ENCODE measurements at regions not wholly inside any gene's neighbourhood (a gene's known extent, or its start where the extent isn't known, plus 50 kb on each side); places are given as distances from the start of the nearest gene placed in this dataset.

DNA sequence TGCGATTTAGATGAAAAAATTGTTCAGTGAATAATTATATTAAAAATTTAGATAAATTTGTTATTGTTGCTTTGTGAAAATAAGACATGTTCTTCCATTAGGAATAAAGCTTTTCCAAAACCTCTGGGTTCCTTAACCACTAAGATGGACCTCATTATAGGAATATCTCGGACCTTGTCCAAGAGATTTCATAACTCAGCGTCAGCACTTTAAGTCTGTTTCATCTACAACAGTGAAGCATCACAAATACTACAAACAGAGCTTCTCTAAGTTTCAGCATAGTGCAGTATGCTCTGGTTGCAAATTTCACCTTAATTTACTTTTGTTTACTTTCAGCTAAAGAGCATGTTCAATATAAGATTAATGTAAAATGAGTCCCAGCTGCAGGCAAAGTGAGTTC, 150.3 kb downstream of the UBE2E3 start:
- no peak for TF ChIP-seq POLR2A (IDR thresholded peaks at IDR 0.05)
- TF ChIP-seq CTCF (IDR thresholded peaks at IDR 0.05): no peak
